GM19351 (cell line): ENCODE measurements at regions not wholly inside any gene's neighbourhood (a gene's known extent, or its start where the extent isn't known, plus 50 kb on each side); places are given as distances from the start of the nearest gene placed in this dataset.

Source experiments
- ATAC-seq: cut with Tn5 transposase; IDR thresholded peaks from one replicate; pipeline ENCODE4 v1.9.1; 2021; ENCODE audit warnings: mild to moderate bottlenecking, moderate library complexity; ENCODE audit not compliant: unreplicated experiment

DNA sequence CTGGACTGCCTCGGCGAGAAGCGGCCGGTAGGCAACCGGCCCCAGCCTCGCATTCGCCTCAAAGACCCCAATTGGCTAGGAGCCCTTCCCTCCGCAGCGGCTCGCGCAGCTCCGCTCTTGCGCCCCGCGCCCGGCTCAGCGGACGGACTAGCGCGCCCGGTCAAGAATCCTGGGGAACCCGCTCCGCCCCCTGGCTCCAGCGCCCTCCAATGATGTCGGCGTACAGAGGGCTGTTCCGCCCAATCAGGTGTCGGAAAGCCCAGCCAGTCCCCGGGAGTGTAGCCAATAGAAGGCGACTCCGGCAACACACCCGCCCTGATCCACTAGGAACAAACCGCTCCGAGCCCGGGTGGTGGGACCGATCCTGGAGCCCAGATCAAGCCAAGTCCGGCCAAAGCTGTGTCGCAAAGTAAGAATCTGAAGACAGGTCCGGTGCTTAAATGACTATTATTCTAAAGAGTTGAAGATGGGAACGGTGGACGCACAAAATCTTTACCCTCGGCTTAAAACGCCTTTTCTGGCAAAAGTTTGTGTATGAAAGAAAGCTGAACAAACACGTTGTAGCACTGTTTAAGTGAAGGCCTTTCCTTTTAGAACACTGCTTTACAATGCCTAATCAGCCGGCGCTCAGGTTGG lies 132.2 kb downstream of the OGFRL1 start:
- peak; percentile 99 for ATAC-seq

GRCh38 chr6:71421611-71422010 lies 133.0 kb downstream of the OGFRL1 start:
- ATAC-seq: no peak

DNA sequence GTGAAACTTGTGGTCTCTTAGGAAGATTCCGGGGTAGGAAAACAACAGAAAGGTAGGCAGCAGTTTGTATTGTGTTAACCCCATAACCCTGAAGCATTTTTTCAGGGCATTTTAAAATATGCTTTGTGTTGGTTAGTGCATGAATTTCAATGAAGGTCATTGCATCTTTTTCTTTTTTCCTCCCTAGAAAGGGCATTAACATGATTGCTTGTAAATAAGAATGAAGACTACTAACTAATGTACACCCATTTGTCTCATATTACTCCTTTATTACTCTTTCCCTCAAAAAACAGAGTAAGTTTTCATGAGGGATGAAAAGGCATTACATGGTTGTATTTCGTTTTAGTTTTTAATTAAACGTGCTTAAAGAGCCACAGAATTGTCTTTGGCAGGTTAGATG lies 141.4 kb downstream of the OGFRL1 start:
- no peak for ATAC-seq

- ATAC-seq: no peak
These were observed 144.8 kb downstream of the OGFRL1 start for GRCh38 chr6:71433441-71433840.

GRCh38 chr6:71444222-71444621 lies 155.6 kb downstream of the OGFRL1 start:
- ATAC-seq: no peak

DNA sequence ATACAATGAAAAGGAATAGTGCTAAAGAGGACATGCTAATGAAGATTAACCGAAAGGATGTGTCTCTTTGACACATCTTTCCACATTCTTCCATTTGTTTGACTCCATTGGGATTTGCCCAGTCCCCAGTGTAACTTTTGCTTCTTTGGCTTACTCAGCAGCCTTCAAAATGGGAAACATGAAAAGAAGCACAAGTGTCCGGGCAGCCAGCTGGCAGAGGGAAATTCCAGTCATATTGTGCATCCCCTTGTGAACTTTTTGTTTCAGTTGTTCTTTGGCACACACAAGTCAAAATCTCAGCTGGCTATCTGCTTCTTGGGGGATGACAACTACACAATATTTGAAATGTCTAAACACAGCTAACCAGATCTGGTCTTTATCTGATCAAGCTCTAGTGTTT lies 157.4 kb downstream of the OGFRL1 start:
- no peak for ATAC-seq

GRCh38 chr6:71446470-71446869 lies 157.9 kb downstream of the OGFRL1 start:
- ATAC-seq: no peak

GRCh38 chr6:71452697-71453370 lies 164.2 kb downstream of the OGFRL1 start:
- no peak for ATAC-seq

GRCh38 chr6:71453371-71453706 lies 164.7 kb downstream of the OGFRL1 start:
- no peak for ATAC-seq

GRCh38 chr6:71454056-71454455 lies 165.4 kb downstream of the OGFRL1 start:
- ATAC-seq: peak; percentile 63

- no peak for ATAC-seq
These were observed 169.3 kb downstream of the OGFRL1 start for GRCh38 chr6:71457929-71458328.

DNA sequence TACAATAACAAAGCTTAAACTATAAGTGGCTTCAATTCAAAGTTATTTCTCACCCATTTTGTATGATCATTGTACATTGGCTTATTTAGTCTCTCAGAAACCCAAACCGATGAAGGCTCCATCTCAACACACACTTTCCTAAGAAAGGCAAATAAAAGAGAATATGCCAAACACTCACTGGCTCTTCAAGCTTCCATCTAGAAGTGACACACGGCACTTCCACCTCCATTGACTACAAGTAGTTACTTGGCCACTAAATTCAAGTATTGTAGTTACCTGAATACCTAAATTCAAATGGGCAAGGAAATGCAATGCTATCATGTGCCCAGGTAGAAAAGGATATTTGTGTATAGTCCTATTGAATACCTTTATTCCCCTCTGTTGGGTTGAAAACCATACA lies 170.6 kb downstream of the OGFRL1 start:
- ATAC-seq: no peak

- ATAC-seq: no peak
These were observed 172.3 kb downstream of the OGFRL1 start for GRCh38 chr6:71460933-71461332.

DNA sequence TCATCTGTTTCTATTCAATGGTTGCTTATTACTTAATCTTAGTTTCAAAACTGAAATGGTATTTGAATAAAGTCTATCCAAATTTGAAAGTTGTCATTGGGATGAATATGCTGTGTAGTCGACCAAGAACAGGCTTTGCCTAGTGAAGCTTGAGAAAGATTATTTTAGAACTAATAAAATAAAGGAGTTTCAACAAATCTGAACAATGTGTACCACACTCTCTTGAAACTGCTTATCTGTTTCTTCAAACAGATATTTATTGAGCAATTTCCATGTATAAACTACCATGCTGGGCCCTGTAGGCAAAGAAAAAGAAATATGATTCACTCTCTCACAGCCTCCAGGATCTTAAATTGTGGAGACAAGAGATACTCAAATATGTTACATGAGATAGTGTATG lies 174.4 kb downstream of the OGFRL1 start:
- ATAC-seq: no peak

- no peak for ATAC-seq
These were observed 176.5 kb downstream of the OGFRL1 start for GRCh38 chr6:71465096-71465495.

- ATAC-seq: no peak
These were observed 177.8 kb downstream of the OGFRL1 start for GRCh38 chr6:71466362-71466761.

DNA sequence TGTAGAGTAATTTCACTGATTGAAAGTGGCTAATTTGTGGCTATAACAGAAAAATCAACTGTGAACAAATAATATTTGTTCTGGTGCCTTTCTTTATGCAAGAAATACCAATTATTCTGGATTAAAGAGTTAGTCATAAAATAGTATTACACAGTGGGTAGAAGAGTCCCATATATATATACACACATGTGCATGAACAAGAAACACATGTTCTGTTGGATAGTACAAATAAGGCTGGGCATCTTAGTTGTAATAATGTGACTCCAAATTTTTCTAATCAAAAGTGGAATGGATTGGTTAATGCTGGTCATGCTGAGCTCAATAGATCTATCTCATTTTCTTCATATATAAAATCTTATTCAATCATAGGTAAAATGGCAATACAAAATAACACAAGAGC lies 179.4 kb downstream of the OGFRL1 start:
- no peak for ATAC-seq

DNA sequence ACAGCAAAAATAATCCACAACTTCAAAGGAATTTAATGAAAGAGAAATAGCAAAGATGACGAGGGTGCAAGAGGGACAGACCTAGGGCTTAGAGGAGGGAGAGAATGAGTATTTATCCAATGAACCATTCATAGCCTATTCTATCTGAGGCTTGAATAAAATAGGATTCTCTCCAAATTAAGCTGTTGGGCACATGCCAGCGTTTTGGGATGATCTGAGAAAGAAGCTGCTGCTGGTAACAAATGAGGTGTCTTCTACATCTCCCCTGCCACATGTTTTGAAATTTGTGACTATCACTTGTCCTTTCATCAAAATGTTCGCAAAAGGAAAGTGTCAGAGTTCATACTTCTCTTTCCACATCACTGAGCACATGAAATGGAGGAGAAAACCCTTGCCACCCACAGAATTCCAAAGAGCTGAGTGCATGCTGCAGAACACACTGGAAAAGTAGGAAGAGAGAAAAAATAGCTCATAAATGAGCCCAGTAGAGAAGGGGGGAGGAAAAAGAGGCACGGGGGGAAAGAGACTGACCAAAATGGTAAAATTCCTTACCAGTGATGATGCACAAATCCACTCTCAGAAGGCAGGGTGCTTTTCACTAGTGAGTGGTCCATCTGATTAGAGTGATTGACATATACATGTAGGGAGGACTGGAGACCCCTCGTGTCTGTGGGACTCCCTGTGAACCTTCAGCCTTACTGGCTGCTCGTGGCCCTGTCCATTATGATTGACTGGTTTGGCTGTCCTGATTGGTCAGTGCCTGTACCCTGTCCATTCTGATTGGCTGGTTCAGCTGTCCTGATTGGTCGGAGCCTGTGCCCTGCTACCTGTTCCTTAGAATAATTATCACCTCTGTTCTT lies 180.5 kb downstream of the OGFRL1 start:
- no peak for ATAC-seq

DNA sequence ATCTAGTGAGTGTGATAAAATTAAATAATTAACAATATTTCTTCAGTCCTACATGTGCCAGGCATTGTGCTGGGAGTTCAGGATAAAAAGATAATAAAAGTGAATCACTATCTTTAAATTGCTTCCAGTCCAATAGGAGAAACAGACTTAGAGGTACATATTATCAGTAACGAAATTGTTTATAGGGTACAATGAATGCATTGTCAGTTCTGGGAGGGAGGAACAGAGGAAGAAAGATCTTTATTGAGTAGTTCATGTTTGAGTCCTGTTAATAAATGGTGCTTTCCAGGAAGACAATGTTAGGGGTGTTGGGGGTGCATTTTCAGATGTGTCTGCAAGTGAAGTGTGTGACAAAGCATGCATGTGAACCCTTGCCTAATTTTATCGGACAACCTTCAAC lies 183.1 kb downstream of the OGFRL1 start:
- no peak for ATAC-seq

- ATAC-seq: no peak
These were observed 185.3 kb downstream of the OGFRL1 start for GRCh38 chr6:71473926-71474325.

- ATAC-seq: no peak
These were observed 186.3 kb downstream of the OGFRL1 start for GRCh38 chr6:71474942-71475341.

DNA sequence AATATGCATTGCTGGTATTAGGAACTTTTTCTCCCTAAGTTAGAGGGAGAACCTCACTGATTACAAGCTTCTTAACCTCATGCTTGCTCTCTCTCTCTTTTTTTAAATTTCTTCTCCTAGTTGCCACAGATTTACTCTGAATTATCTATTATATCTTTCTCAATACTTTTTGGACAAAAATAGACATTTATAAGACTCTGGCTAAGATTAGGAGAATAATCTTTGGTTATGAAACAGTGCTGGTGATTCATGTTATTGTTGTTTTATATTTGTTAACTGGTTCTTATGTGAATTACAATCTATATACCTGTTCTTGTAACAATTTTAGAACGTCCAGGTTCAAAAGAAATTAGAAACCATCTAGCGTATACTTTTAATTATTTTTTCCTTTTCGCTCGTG lies 187.8 kb downstream of the OGFRL1 start:
- no peak for ATAC-seq
